ENCODE measurements at regions not wholly inside any gene's neighbourhood (a gene's known extent, or its start where the extent isn't known, plus 50 kb on each side); places are given as distances from the start of the nearest gene placed in this dataset.
"Not testable (repeated sequence)": the region's sequence is repeated elsewhere in the genome, so short reads cannot be mapped to it uniquely, and the experiment has no call there.

- no peak for DNase-seq (ENCODE audit: low read depth in 3 of 3)
These were observed 326.4 kb downstream of the DCHS2 start for GRCh38 chr4:154164931-154165839.

GRCh38 chr4:154160519-154161301, 330.9 kb downstream of the DCHS2 start:
- no peak for DNase-seq (ENCODE audit: low read depth in 3 of 3)

GRCh38 chr4:154158361-154159155, 333.0 kb downstream of the DCHS2 start:
- no peak for DNase-seq (ENCODE audit: low read depth in 3 of 3)

- DNase-seq (ENCODE audit: low read depth in 3 of 3), result no peak
These were observed 339.1 kb downstream of the DCHS2 start for GRCh38 chr4:154152546-154152945.

DNA sequence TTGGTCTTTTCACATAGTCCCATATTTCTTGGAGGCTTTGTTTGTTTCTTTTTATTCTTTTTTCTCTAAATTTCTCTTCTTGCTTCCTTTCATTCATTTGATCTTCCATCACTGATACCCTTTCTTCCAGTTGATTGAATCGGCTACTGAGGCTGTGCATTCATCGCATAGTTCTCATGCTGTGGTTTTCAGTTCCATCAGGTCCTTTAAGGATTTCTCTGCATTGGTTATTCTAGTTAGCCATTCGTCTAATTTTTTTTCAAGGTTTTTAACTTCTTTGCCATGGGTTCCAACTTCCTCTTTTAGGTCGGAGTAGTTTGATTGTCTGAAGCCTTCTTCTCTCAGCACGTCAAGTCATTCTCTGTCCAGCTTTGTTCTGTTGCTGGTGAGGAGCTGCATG, 342.4 kb downstream of the DCHS2 start:
- DNase-seq (ENCODE audit: low read depth in 3 of 3), result not testable (repeated sequence)

GRCh38 chr4:154143720-154144119, 347.9 kb downstream of the DCHS2 start:
- no peak for DNase-seq (ENCODE audit: low read depth in 3 of 3)

DNA sequence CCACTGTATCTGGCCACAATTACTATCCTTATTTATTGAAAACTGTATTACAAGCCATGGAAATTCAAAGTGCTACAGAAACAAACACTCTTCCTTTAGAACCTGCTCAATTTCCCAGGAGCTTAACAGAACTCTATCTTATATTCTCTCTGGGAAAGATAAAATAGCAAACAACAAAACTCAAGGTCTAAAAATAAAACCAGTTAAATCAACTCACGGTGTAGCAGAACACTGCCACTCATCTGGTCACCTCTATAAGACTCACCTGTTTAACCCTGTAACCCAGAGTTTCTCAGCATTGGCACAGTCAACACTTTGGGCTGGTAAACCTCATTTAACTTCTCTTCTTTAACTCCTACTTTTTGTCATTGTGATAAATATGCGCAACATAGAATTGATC, 348.9 kb downstream of the DCHS2 start:
- DNase-seq (ENCODE audit: low read depth in 3 of 3), result no peak

GRCh38 chr4:154140869-154141268, 350.7 kb downstream of the DCHS2 start:
- DNase-seq (ENCODE audit: low read depth in 3 of 3), result no peak

DNA sequence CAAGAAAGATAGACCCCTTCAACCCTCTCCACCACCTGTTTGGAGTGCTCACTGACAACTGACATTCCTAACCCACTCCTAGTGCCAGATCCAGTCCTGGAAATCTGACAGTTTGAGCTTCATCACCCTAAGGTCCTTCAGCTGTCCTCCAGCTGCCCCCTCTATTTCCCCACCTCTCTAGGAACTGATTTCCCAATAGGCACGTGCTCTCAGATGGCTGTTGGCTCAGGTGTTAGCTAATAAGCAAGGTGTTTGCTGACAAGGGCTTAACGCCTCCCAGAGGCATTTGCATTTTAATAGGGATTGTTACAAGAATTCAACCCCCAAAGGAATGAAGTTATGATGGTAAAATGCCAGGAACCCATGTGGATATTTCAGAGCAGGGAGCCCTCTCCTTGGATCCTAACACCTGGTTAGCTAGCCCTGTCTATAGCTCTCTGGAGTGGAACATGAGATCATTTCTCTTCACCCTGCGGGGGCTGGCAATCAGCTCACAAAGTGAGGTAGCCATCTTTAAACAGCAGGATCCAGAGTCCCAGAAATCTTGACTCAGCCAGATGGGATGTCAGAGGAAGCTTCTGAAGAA, 348.5 kb upstream of the SFRP2 start:
- DNase-seq (ENCODE audit: low read depth in 3 of 3), result no peak

GRCh38 chr4:154135576-154135975, 346.7 kb upstream of the SFRP2 start:
- DNase-seq (ENCODE audit: low read depth in 3 of 3), result no peak

- DNase-seq (ENCODE audit: low read depth in 3 of 3), result no peak
These were observed 343.5 kb upstream of the SFRP2 start for GRCh38 chr4:154132406-154132805.

GRCh38 chr4:154126276-154126675, 337.4 kb upstream of the SFRP2 start:
- no peak for DNase-seq (ENCODE audit: low read depth in 3 of 3)

DNA sequence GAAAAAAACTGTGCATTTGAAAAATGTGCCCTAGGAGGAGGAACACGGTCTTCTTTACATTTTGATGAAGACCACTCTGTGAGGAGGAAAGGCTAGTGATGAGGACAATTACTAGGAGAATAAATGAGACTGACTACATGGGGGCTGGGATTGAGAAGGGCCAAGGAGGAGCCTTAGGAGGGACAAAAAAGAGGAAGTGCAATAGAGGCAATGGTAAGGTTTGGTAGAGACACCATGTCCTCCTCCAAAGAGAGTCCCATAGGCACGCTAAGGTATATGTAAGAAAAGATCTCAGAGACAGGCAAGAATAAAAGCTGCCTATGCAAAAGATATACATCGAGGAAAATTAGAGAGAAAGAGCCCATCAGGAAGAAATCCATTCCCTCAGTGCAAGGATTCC, 336.5 kb upstream of the SFRP2 start:
- DNase-seq (ENCODE audit: low read depth in 3 of 3), result no peak

DNA sequence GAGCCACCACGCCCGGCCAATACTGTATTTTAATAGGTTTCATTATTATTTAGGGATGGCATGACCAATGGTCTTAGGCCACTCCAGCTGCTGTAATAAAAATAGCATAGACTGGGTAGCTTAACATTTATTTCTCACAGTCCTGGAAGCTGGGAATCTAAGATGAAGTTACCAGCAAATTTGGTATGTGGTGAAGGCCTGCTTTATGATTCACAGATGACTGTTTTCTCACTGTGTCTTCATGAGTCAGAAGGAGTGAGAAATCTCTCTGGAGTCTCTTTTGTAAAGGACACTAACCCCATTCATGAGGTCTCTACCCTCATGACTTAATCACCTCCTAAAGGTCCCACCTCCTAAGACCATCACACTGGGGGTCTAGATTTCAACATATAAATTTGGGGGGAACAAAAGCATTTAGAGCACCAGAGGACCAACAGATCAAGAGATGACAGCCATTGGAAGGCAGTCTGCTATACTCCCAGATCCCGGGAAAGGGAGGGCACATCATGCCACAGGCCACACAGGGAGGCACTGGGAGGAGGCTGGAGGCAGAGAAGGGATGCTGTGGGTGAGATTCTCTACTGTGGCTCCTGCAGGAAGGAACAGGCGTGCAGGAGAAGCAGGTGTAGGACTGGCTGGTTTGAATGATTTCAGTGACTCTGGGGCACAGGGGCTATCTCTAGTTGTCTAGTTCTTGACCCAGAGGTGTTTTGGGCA, 335.8 kb upstream of the SFRP2 start:
- DNase-seq (ENCODE audit: low read depth in 3 of 3), result no peak

DNA sequence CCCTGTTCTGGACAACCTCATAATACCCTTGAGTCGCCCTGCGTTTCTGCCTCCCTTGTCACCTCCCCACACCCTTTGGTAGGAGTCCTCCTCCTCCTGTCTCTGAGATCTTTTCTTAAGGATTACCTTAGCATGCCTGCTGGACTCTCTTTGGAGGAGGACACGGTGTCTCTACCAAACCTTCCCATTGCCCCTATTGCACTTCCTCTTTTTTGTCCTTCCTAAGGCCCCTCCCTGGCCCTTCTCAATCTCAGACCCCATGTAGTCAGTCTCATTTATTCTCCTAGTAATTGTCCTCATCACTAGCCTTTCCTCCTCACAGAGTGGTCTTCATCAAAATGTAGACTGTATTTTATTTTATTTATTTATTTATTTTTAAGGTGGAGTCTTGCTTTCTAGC, 335.0 kb upstream of the SFRP2 start:
- no peak for DNase-seq (ENCODE audit: low read depth in 3 of 3)

- DNase-seq (ENCODE audit: low read depth in 3 of 3), result no peak
These were observed 331.9 kb upstream of the SFRP2 start for GRCh38 chr4:154120690-154121345.

DNA sequence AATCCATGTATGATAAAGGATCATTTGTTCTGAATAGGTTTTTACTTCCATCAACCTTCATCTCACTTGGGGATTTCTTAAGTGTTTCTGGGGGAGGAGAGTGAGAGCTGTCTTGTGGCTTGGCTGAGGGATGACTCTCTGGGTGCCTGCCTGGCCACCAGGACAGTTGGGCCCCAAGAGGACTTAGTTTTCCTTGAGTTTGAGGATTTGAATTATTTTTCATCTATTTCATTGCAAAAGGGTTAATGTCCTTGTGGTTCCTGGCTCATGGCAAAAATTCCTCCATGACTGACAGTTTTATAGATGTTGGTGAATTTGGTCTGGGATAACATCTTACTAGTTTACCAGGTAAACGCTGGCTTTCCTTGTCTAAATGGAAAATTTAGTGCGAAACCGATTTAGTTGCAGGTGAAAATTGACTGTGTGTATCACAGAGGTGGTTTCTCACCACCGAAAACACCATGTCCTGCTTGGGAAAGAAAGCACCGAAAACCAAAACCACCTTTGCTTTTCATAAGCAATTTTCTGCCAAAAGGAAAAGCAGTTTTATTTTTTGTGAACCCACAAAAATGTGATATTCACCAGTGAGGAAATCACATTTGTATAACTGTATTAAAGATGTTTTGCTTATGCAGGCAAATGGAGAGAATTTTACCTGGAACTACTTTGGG, 331.3 kb upstream of the SFRP2 start:
- DNase-seq (ENCODE audit: low read depth in 3 of 3), result no peak

GRCh38 chr4:154119317-154119716, 330.4 kb upstream of the SFRP2 start:
- DNase-seq (ENCODE audit: low read depth in 3 of 3), result no peak

DNA sequence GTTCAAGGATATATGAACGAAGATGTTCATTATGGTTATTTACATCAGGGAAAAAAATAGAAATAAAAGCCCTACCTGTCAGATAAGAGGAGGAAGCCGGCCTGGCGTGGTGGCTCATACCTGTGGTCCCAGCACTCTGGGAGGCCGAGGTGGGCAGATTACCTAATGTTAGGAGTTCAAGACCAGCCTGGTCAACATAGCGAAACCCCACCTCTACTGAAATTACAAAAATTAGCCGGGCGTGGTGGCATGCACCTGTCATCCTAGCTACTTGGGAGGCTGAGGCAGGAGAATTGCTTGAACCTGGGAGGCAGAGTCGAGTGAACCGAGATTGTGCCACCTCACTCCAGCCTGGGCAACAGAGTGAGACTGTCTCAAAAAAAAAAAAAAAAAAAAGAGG, 328.8 kb upstream of the SFRP2 start:
- not testable (repeated sequence) for DNase-seq (ENCODE audit: low read depth in 3 of 3)

DNA sequence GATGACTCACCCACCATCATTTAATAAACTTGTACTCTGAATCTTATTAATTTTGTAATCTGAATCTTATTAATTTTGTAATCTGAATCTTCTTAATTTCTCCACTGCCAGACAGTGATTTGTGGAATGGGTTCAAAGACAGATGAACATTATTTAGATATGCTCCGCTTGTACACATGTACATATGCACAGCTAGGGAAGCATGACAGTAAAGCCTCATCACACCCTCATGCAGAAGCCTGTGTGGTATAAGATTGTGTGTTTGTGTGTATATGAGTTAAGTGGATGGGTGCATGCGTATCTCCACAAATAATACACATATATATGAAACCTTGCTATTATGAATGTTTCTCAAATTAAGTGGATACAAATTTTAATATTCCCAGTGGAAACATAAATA, 318.5 kb upstream of the SFRP2 start:
- no peak for DNase-seq (ENCODE audit: low read depth in 3 of 3)

Measured in stimulated activated CD4-positive, alpha-beta T cell treated with anti-CD3 and anti-CD28 coated beads, TNF-alpha, amount 100 ng/mL, for 4 hours (primary cell).